HL-60 (cell line): ENCODE measurements at regions not wholly inside any gene's neighbourhood (a gene's known extent, or its start where the extent isn't known, plus 50 kb on each side); places are given as distances from the start of the nearest gene placed in this dataset.

Experiments
- DNase-seq, 2 experiments: peaks; one replicate each; pipeline ENCODE4 v3.0.0-alpha.2; 2010 to 2020; ENCODE audit warnings: low read depth in 1 of 2, low spot score in 1 of 2
- H3K27ac ChIP-seq: fragments of 250-450 bp; sonication (Bioruptor Pico); replicated peaks from 2 replicates; pipeline ENCODE4 v1.5.1; 2020; ENCODE audit warnings: mild to moderate bottlenecking, moderate library complexity
- H3K27me3 ChIP-seq: fragments of 250-450 bp; sonication (Bioruptor Pico); 2 replicates; pipeline ENCODE4 v1.5.1; 2021; ENCODE audit warnings: mild to moderate bottlenecking, moderate library complexity; ENCODE audit not compliant: insufficient read depth, poor library complexity, severe bottlenecking
- H3K4me3 ChIP-seq: replicated peaks from 2 replicates; pipeline ENCODE4 v1.5.1; 2011; ENCODE audit warnings: mild to moderate bottlenecking, control low read depth, low read length; ENCODE audit not compliant: insufficient read depth
- CTCF ChIP-seq: IDR thresholded peaks from one replicate; pipeline ENCODE4 v1.5.1; 2011; ENCODE audit warnings: low read length, control low read depth, inconsistent platforms; ENCODE audit not compliant: insufficient read depth
- GABPA ChIP-seq: IDR thresholded peaks from 2 replicates; pipeline ENCODE4 v1.6.1; 2012; ENCODE audit warnings: low read depth
- POLR2AphosphoS5 ChIP-seq: IDR thresholded peaks from 2 replicates; pipeline ENCODE4 v1.6.1; 2012; ENCODE audit warnings: low read depth
- REST ChIP-seq: IDR thresholded peaks from 2 replicates; pipeline ENCODE4 v1.6.1; 2012; ENCODE audit warnings: low read depth; ENCODE audit not compliant: insufficient replicate concordance
- SPI1 ChIP-seq: IDR thresholded peaks from 2 replicates; pipeline ENCODE4 v1.6.1; 2012; ENCODE audit warnings: low read depth, mild to moderate bottlenecking, borderline replicate concordance

- H3K4me3 ChIP-seq: no peak overlapping the region
- no peak for DNase-seq
- no peak overlapping the region for H3K27ac ChIP-seq
- H3K27me3 ChIP-seq: no peaks in the 10 kb centered on the region
- TF ChIP-seq GABPA (no peak), CTCF (no peak), SPI1 (no peak), POLR2AphosphoS5 (no peak), REST (no peak)
Measured at GRCh38 chr21:16589006-16589898, 859.5 kb downstream of the USP25 start.

- no peak overlapping the region for H3K4me3 ChIP-seq
- no peaks in the 10 kb centered on the region for H3K27me3 ChIP-seq
- TF ChIP-seq POLR2AphosphoS5 (no peak), GABPA (no peak), CTCF (no peak), SPI1 (no peak), REST (no peak)
- no peak for DNase-seq
- no peak overlapping the region for H3K27ac ChIP-seq
Measured at GRCh38 chr21:16590186-16590585, 860.4 kb downstream of the USP25 start.

GRCh38 chr21:16590641-16591292 lies 861.0 kb downstream of the USP25 start:
- Histone ChIP-seq H3K27me3 (no peaks in the 10 kb centered on the region), H3K4me3 (no peak overlapping the region), H3K27ac (no peak overlapping the region)
- no peak for DNase-seq
- TF ChIP-seq REST (no peak), SPI1 (no peak), POLR2AphosphoS5 (no peak), CTCF (no peak), GABPA (no peak)
